ENCODE measurements at regions not wholly inside any gene's neighbourhood (a gene's known extent, or its start where the extent isn't known, plus 50 kb on each side); places are given as distances from the start of the nearest gene placed in this dataset.

- no peak for TF ChIP-seq CTCF (conservative IDR thresholded peaks at IDR 0.05; ENCODE audit: low read depth, low read length)
- TF ChIP-seq EZH2 (IDR thresholded peaks at IDR 0.05; ENCODE audit: borderline replicate concordance, low read depth, low read length, poor library complexity, severe bottlenecking), result no peak
Measured at GRCh38 chr10:36739884-36740445, 385.4 kb upstream of the ANKRD30A start.

Measured in A673 (cell line).